ENCODE measurements at regions not wholly inside any gene's neighbourhood (a gene's known extent, or its start where the extent isn't known, plus 50 kb on each side); places are given as distances from the start of the nearest gene placed in this dataset.

- TF ChIP-seq CTCF (conservative IDR thresholded peaks at IDR 0.05; ENCODE audit: low read depth in 2 of 2) = no peak
- TF ChIP-seq, protein P1, sequence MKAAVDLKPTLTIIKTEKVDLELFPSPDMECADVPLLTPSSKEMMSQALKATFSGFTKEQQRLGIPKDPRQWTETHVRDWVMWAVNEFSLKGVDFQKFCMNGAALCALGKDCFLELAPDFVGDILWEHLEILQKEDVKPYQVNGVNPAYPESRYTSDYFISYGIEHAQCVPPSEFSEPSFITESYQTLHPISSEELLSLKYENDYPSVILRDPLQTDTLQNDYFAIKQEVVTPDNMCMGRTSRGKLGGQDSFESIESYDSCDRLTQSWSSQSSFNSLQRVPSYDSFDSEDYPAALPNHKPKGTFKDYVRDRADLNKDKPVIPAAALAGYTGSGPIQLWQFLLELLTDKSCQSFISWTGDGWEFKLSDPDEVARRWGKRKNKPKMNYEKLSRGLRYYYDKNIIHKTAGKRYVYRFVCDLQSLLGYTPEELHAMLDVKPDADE (IDR thresholded peaks at IDR 0.05) = no peak
- no peak for TF ChIP-seq NANOG (IDR thresholded peaks at IDR 0.05; ENCODE audit: borderline replicate concordance)
- TF ChIP-seq STAT1 (IDR thresholded peaks at IDR 0.05; ENCODE audit: unreplicated experiment) = no peak
- no peak for TF ChIP-seq ZNF331 (CRISPR knock-in tag; IDR thresholded peaks at IDR 0.05; ENCODE audit: low read depth)
- TF ChIP-seq REST (IDR thresholded peaks at IDR 0.05; ENCODE audit: unreplicated experiment) = no peak
- no peak for TF ChIP-seq JUNB (IDR thresholded peaks at IDR 0.05; ENCODE audit: unreplicated experiment)
- TF ChIP-seq ZNF114 (CRISPR knock-in tag; IDR thresholded peaks at IDR 0.05) = no peak
- TF ChIP-seq EZH2phosphoT487 (IDR thresholded peaks at IDR 0.05; ENCODE audit: unreplicated experiment) = no peak
- no peak for TF ChIP-seq CREB1 (CRISPR knock-in tag; IDR thresholded peaks at IDR 0.05; ENCODE audit: low read depth)
Observed at GRCh38 chr21:15407585-15407984, 322.2 kb upstream of the USP25 start (continued).

DNA sequence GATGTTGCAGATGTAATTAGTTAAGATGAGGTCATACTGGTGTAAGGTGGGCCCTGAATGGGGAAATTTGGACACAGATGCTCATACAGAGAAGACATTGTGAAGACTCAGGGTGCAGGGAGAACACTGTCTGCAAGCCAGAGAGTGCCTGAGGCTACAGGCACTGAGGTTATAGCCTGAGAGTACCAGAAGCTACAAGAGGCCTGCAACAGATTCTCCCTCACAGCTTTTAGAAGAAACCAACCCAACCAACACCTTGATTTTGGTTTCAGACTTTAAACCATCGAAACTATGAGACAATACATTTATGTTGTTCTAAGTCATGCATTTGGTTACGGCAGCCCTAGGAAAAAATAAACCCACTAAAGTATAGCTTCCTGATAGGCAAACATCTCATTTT lies 321.7 kb upstream of the USP25 start:
- Histone ChIP-seq H3K9me2 (ENCODE audit: insufficient read depth) (peaks cover 6% of the 10 kb centered on the region; the same call in 1 of the 2 replicates), H3K36me3 (ENCODE audit: insufficient read depth) (no peaks in the 10 kb centered on the region), H3F3A (replicated peaks; ENCODE audit: low read depth) (no peaks in the 10 kb centered on the region), H2AFZ (no peak overlapping the region), H3K27ac (ENCODE audit: low read depth) (no peak overlapping the region), H3K4me1 (ENCODE audit: insufficient read depth) (no peaks in the 10 kb centered on the region), H3K4me2 (no peak overlapping the region), H3K27me3 (ENCODE audit: insufficient read depth) (no peaks in the 10 kb centered on the region), H3K4me3 (no peak overlapping the region), H4K20me1 (replicated peaks; ENCODE audit: insufficient read depth) (no peaks in the 10 kb centered on the region), H3K79me2 (replicated peaks; ENCODE audit: insufficient read depth) (no peaks in the 10 kb centered on the region)
- no peak overlapping the region for H3K27ac Mint-ChIP-seq
- DNase-seq (ENCODE audit: low spot score) = no peak
- H3K27me3 Mint-ChIP-seq (ENCODE audit: insufficient read depth, low read depth, poor library complexity) = peaks cover 2% of the 10 kb centered on the region
- H3K4me1 Mint-ChIP-seq = no peaks in the 10 kb centered on the region; the same call in 1 of the 3 replicates
- no peaks in the 10 kb centered on the region for H3K36me3 Mint-ChIP-seq (ENCODE audit: low read depth)
- H3K9me3 Mint-ChIP-seq = peaks cover 7% of the 10 kb centered on the region; the same call in 1 of the 3 replicates
- no peak overlapping the region for H3K4me3 Mint-ChIP-seq
- no peak for ATAC-seq
- TF ChIP-seq EZH2 (IDR thresholded peaks at IDR 0.05; ENCODE audit: low read depth, unreplicated experiment) (no peak), ZNF462 (CRISPR knock-in tag; IDR thresholded peaks at IDR 0.05) (no peak), EZH2phosphoT487 (IDR thresholded peaks at IDR 0.05; ENCODE audit: unreplicated experiment) (no peak), CREB1 (CRISPR knock-in tag; IDR thresholded peaks at IDR 0.05; ENCODE audit: low read depth) (no peak), STAT1 (IDR thresholded peaks at IDR 0.05; ENCODE audit: unreplicated experiment) (no peak), NANOG (IDR thresholded peaks at IDR 0.05; ENCODE audit: borderline replicate concordance) (no peak), ZNF331 (CRISPR knock-in tag; IDR thresholded peaks at IDR 0.05; ENCODE audit: low read depth) (no peak), ZNF114 (CRISPR knock-in tag; IDR thresholded peaks at IDR 0.05) (no peak)

Data from GM23338 (cell line).